Activated naive CD8-positive, alpha-beta T cell treated with anti-CD3 and anti-CD28 coated beads, Interleukin-2, amount 10 ng/mL, durations not matched to agents 7 days and 5 days (primary cell): ENCODE measurements at regions not wholly inside any gene's neighbourhood (a gene's known extent, or its start where the extent isn't known, plus 50 kb on each side); places are given as distances from the start of the nearest gene placed in this dataset.

Experiments
- ATAC-seq: fragments of 150-1000 bp; cut with Tn5 transposase; one replicate; pipeline ENCODE4 v1.10.0; 2021; ENCODE audit warnings: low read depth, moderate library complexity
- POLR2A ChIA-PET: fragments of 350-600 bp; sonication (Branson Sonifier 250); formaldehyde crosslinking; loops from one replicate; lab custom pipeline; 2021; ENCODE audit warnings: antibody characterized with exemption; lab: Charles Lee
- DNase-seq: peaks from one replicate; pipeline ENCODE4 v3.0.0; 2021
- H3K27ac Mint-ChIP-seq: one replicate; pipeline ENCODE4 v1.8.0; 2022; ENCODE audit warnings: mild to moderate bottlenecking, mixed read lengths
- H3K27me3 Mint-ChIP-seq: one replicate; pipeline ENCODE4 v1.8.0; 2022; ENCODE audit warnings: mild to moderate bottlenecking, moderate library complexity, mixed read lengths
- H3K36me3 Mint-ChIP-seq: one replicate; pipeline ENCODE4 v1.8.0; 2021; ENCODE audit warnings: mild to moderate bottlenecking, mixed read lengths
- H3K4me1 Mint-ChIP-seq: one replicate; pipeline ENCODE4 v1.8.0; 2021; ENCODE audit warnings: mixed read lengths
- H3K4me3 Mint-ChIP-seq: one replicate; pipeline ENCODE4 v1.8.0; 2022; ENCODE audit warnings: mild to moderate bottlenecking, moderate library complexity, mixed read lengths
- H3K9me3 Mint-ChIP-seq: one replicate; pipeline ENCODE4 v1.8.0; 2021; ENCODE audit warnings: mixed read lengths

- POLR2A ChIA-PET, result no interaction called here
- H3K9me3 Mint-ChIP-seq, result no peaks in the 10 kb centered on the region
- no peaks in the 10 kb centered on the region for H3K4me1 Mint-ChIP-seq
- H3K4me3 Mint-ChIP-seq, result no peak overlapping the region
- no peak overlapping the region for H3K27ac Mint-ChIP-seq
- DNase-seq (no peak), ATAC-seq (no peak)
- H3K27me3 Mint-ChIP-seq, result no peaks in the 10 kb centered on the region
- H3K36me3 Mint-ChIP-seq, result no peaks in the 10 kb centered on the region
Measured at GRCh38 chr3:106734712-106735111, 642.5 kb upstream of the CCDC54 start.

GRCh38 chr3:106737265-106737664 is 640.0 kb upstream of the CCDC54 start:
- ATAC-seq (no peak), DNase-seq (no peak)
- no peak overlapping the region for H3K27ac Mint-ChIP-seq
- H3K4me1 Mint-ChIP-seq, result no peaks in the 10 kb centered on the region
- no peaks in the 10 kb centered on the region for H3K27me3 Mint-ChIP-seq
- POLR2A ChIA-PET, result no interaction called here
- no peak overlapping the region for H3K4me3 Mint-ChIP-seq
- H3K36me3 Mint-ChIP-seq, result no peaks in the 10 kb centered on the region
- H3K9me3 Mint-ChIP-seq, result no peaks in the 10 kb centered on the region

GRCh38 chr3:106740116-106740515 is 637.1 kb upstream of the CCDC54 start:
- H3K4me3 Mint-ChIP-seq, result no peak overlapping the region
- H3K27me3 Mint-ChIP-seq, result no peaks in the 10 kb centered on the region
- H3K4me1 Mint-ChIP-seq, result no peaks in the 10 kb centered on the region
- ATAC-seq (no peak), DNase-seq (no peak)
- POLR2A ChIA-PET, result no interaction called here
- no peak overlapping the region for H3K27ac Mint-ChIP-seq
- H3K9me3 Mint-ChIP-seq, result no peaks in the 10 kb centered on the region
- H3K36me3 Mint-ChIP-seq, result no peaks in the 10 kb centered on the region

- POLR2A ChIA-PET, result no interaction called here
- no peak overlapping the region for H3K4me3 Mint-ChIP-seq
Measured at GRCh38 chr3:106745344-106746168, 631.7 kb upstream of the CCDC54 start.

GRCh38 chr3:106746286-106746685 is 631.0 kb upstream of the CCDC54 start:
- Mint-ChIP-seq H3K27me3 (no peaks in the 10 kb centered on the region), H3K4me3 (no peak overlapping the region), H3K9me3 (no peaks in the 10 kb centered on the region), H3K27ac (no peak overlapping the region), H3K36me3 (no peaks in the 10 kb centered on the region), H3K4me1 (no peaks in the 10 kb centered on the region)
- no peak for ATAC-seq
- no peak for DNase-seq
- POLR2A ChIA-PET, result no interaction called here

More at GRCh38 chr3:106745344-106746168, 631.7 kb upstream of the CCDC54 start:
- ATAC-seq (no peak), DNase-seq (no peak)
- H3K36me3 Mint-ChIP-seq, result no peaks in the 10 kb centered on the region
- no peaks in the 10 kb centered on the region for H3K27me3 Mint-ChIP-seq
- no peaks in the 10 kb centered on the region for H3K4me1 Mint-ChIP-seq
- no peak overlapping the region for H3K27ac Mint-ChIP-seq
- H3K9me3 Mint-ChIP-seq, result no peaks in the 10 kb centered on the region

- DNase-seq (no peak), ATAC-seq (no peak)
- Mint-ChIP-seq H3K36me3 (no peaks in the 10 kb centered on the region), H3K27me3 (peaks cover 5% of the 10 kb centered on the region), H3K9me3 (no peaks in the 10 kb centered on the region), H3K4me1 (no peaks in the 10 kb centered on the region), H3K27ac (no peak overlapping the region), H3K4me3 (no peak overlapping the region)
- POLR2A ChIA-PET, result no interaction called here
Measured at GRCh38 chr3:106748472-106749262, 628.6 kb upstream of the CCDC54 start.

- H3K9me3 Mint-ChIP-seq, result no peaks in the 10 kb centered on the region
- DNase-seq, result no peak
- H3K4me1 Mint-ChIP-seq, result no peaks in the 10 kb centered on the region
- no peak overlapping the region for H3K27ac Mint-ChIP-seq
- peaks cover 5% of the 10 kb centered on the region for H3K27me3 Mint-ChIP-seq
- no peak for ATAC-seq
- POLR2A ChIA-PET, result no interaction called here
- no peaks in the 10 kb centered on the region for H3K36me3 Mint-ChIP-seq
- no peak overlapping the region for H3K4me3 Mint-ChIP-seq
Measured at GRCh38 chr3:106750092-106750491, 627.1 kb upstream of the CCDC54 start.

GRCh38 chr3:106755336-106755735 is 621.9 kb upstream of the CCDC54 start:
- no peak overlapping the region for H3K27ac Mint-ChIP-seq

GRCh38 chr3:106756901-106757300 is 620.3 kb upstream of the CCDC54 start:
- Mint-ChIP-seq H3K9me3 (peaks cover 2% of the 10 kb centered on the region), H3K4me1 (no peaks in the 10 kb centered on the region), H3K27me3 (peaks cover 4% of the 10 kb centered on the region), H3K27ac (no peak overlapping the region), H3K36me3 (no peaks in the 10 kb centered on the region), H3K4me3 (no peak overlapping the region)
- ATAC-seq (no peak), DNase-seq (no peak)
- POLR2A ChIA-PET, result no interaction called here

More at GRCh38 chr3:106755336-106755735, 621.9 kb upstream of the CCDC54 start:
- DNase-seq (no peak), ATAC-seq (no peak)
- Mint-ChIP-seq H3K36me3 (no peaks in the 10 kb centered on the region), H3K4me1 (no peaks in the 10 kb centered on the region), H3K27me3 (peaks cover 5% of the 10 kb centered on the region), H3K9me3 (peaks cover 2% of the 10 kb centered on the region), H3K4me3 (no peak overlapping the region)
- POLR2A ChIA-PET, result no interaction called here

- no peak for DNase-seq
- H3K4me3 Mint-ChIP-seq, result no peak overlapping the region
- H3K9me3 Mint-ChIP-seq, result peaks cover 2% of the 10 kb centered on the region
- H3K36me3 Mint-ChIP-seq, result no peaks in the 10 kb centered on the region
- H3K27me3 Mint-ChIP-seq, result no peaks in the 10 kb centered on the region
- POLR2A ChIA-PET, result no interaction called here
- H3K27ac Mint-ChIP-seq, result no peak overlapping the region
- no peaks in the 10 kb centered on the region for H3K4me1 Mint-ChIP-seq
- ATAC-seq, result no peak
Measured at GRCh38 chr3:106758459-106758858, 618.8 kb upstream of the CCDC54 start.

GRCh38 chr3:106759731-106760130 is 617.5 kb upstream of the CCDC54 start:
- no peak overlapping the region for H3K4me3 Mint-ChIP-seq
- H3K36me3 Mint-ChIP-seq, result no peaks in the 10 kb centered on the region
- no peaks in the 10 kb centered on the region for H3K27me3 Mint-ChIP-seq
- H3K4me1 Mint-ChIP-seq, result no peaks in the 10 kb centered on the region
- DNase-seq (no peak), ATAC-seq (no peak)
- H3K27ac Mint-ChIP-seq, result no peak overlapping the region
- POLR2A ChIA-PET, result no interaction called here
- H3K9me3 Mint-ChIP-seq, result peaks cover 2% of the 10 kb centered on the region

GRCh38 chr3:106765342-106765741 is 611.9 kb upstream of the CCDC54 start:
- no peaks in the 10 kb centered on the region for H3K36me3 Mint-ChIP-seq
- H3K27ac Mint-ChIP-seq, result no peak overlapping the region
- H3K4me3 Mint-ChIP-seq, result no peak overlapping the region
- H3K4me1 Mint-ChIP-seq, result no peaks in the 10 kb centered on the region
- DNase-seq (no peak), ATAC-seq (no peak)
- no peaks in the 10 kb centered on the region for H3K27me3 Mint-ChIP-seq
- H3K9me3 Mint-ChIP-seq, result no peaks in the 10 kb centered on the region
- POLR2A ChIA-PET, result no interaction called here

- Mint-ChIP-seq H3K4me1 (no peaks in the 10 kb centered on the region), H3K9me3 (no peaks in the 10 kb centered on the region), H3K4me3 (no peak overlapping the region), H3K36me3 (no peaks in the 10 kb centered on the region), H3K27me3 (peaks cover 4% of the 10 kb centered on the region), H3K27ac (no peak overlapping the region)
- no peak for ATAC-seq
- no peak for DNase-seq
- POLR2A ChIA-PET, result no interaction called here
Measured at GRCh38 chr3:106768941-106769480, 608.2 kb upstream of the CCDC54 start.

- Mint-ChIP-seq H3K4me3 (no peak overlapping the region), H3K27me3 (peaks cover 4% of the 10 kb centered on the region), H3K4me1 (no peaks in the 10 kb centered on the region), H3K9me3 (no peaks in the 10 kb centered on the region), H3K36me3 (no peaks in the 10 kb centered on the region), H3K27ac (no peak overlapping the region)
- DNase-seq (no peak), ATAC-seq (no peak)
- POLR2A ChIA-PET, result no interaction called here
Measured at GRCh38 chr3:106773795-106774194, 603.4 kb upstream of the CCDC54 start.
